Breast epithelium (tissue), 4 donors: ENCODE measurements at regions not wholly inside any gene's neighbourhood (a gene's known extent, or its start where the extent isn't known, plus 50 kb on each side); places are given as distances from the start of the nearest gene placed in this dataset.
"Not testable (repeated sequence)": the region's sequence is repeated elsewhere in the genome, so short reads cannot be mapped to it uniquely, and the experiment has no call there.

ENCODE experiments used
- DNase-seq, 2 donors: peaks; one replicate each; pipeline ENCODE4 v3.0.0-alpha.2; 2019; ENCODE audit warnings: low spot score in 2 of 2
- H3K27ac ChIP-seq, 2 donors: fragments of 200-600 bp; sonication (generic) in 1 of 2; one replicate each; pipeline ENCODE4 v1.5.1; 2016 to 2019; ENCODE audit warnings: mild to moderate bottlenecking in 1 of 2
- H3K27me3 ChIP-seq, 2 donors: fragments of 200-600 bp; sonication (generic) in 1 of 2; one replicate each; pipeline versions ENCODE4 v1.5.1 to v1.6.0; 2017 to 2019; ENCODE audit warnings: control low read depth in 1 of 2, mild to moderate bottlenecking in 1 of 2
- H3K36me3 ChIP-seq: fragments of 200-600 bp; one replicate; pipeline ENCODE4 v1.5.1; 2019
- H3K4me1 ChIP-seq, 2 donors: fragments of 200-600 bp; sonication (generic); one replicate each; pipeline ENCODE4 v1.5.1; 2016 to 2019; ENCODE audit warnings: control low read depth in 1 of 2
- H3K4me3 ChIP-seq, 3 donors: fragments of 200-600 bp; sonication (generic); 1 replicate in 2 of 3; 2 replicates in 1 of 3; pipeline ENCODE4 v1.5.1; 2016 to 2019; ENCODE audit warnings: mild to moderate bottlenecking in 3 of 3, moderate library complexity in 2 of 3
- H3K9me3 ChIP-seq, 2 donors: fragments of 200-600 bp; sonication (generic) in 1 of 2; one replicate each; pipeline ENCODE4 v1.5.1; 2016 to 2019; ENCODE audit warnings: control low read depth in 1 of 2
- CTCF ChIP-seq, 3 donors: fragments of 450-650 bp; IDR thresholded peaks; one replicate each; pipeline ENCODE4 v1.5.1; 2016 to 2017; ENCODE audit warnings: antibody characterized with exemption in 3 of 3, mild to moderate bottlenecking in 3 of 3, moderate library complexity in 3 of 3
- POLR2A ChIP-seq: fragments of 450-650 bp; IDR thresholded peaks from one replicate; pipeline ENCODE4 v1.6.1; 2016; ENCODE audit warnings: antibody characterized with exemption, mild to moderate bottlenecking, moderate library complexity
- POLR2AphosphoS5 ChIP-seq, 3 donors: sonication (generic); formaldehyde crosslinking; IDR thresholded peaks; one replicate each; pipeline ENCODE4 v1.6.1; 2017; ENCODE audit warnings: antibody characterized with exemption in 3 of 3
- intact Hi-C: fragments of 100-400 bp; cut with DNase I; formaldehyde crosslinking; loops from one replicate; pipeline ENCODE4 v1.15.1; 2023; ENCODE audit warnings: low total_unique reads

GRCh38 chr18:30684825-30685481, 357.6 kb downstream of the DSC3 start:
- no peaks in the 10 kb centered on the region for H3K4me1 ChIP-seq
- H3K27me3 ChIP-seq = no peaks in the 10 kb centered on the region
- no peak overlapping the region for H3K27ac ChIP-seq
- no peaks in the 10 kb centered on the region for H3K36me3 ChIP-seq
- no peak for TF ChIP-seq POLR2AphosphoS5 (IDR thresholded peaks at IDR 0.05)
- no peak for DNase-seq
- no peak overlapping the region for H3K4me3 ChIP-seq
- intact Hi-C loops = no loop called here
- no peaks in the 10 kb centered on the region for H3K9me3 ChIP-seq

GRCh38 chr18:30683836-30684235, 358.7 kb downstream of the DSC3 start:
- TF ChIP-seq POLR2A = no peak
- H3K9me3 ChIP-seq = no peaks in the 10 kb centered on the region
- intact Hi-C loops = no loop called here
- H3K4me3 ChIP-seq = no peak overlapping the region
- H3K27ac ChIP-seq = no peak overlapping the region
- H3K4me1 ChIP-seq = no peaks in the 10 kb centered on the region
- no peaks in the 10 kb centered on the region for H3K27me3 ChIP-seq
- H3K36me3 ChIP-seq = no peaks in the 10 kb centered on the region
- DNase-seq = no peak

- no peaks in the 10 kb centered on the region for H3K4me1 ChIP-seq
- H3K27me3 ChIP-seq = no peaks in the 10 kb centered on the region
- H3K27ac ChIP-seq = peak overlapping the region in 1 of 2 donors; percentile 21
- TF ChIP-seq POLR2AphosphoS5 (IDR thresholded peaks at IDR 0.05) (no peak), POLR2A (no peak)
- no peak overlapping the region for H3K4me3 ChIP-seq
- intact Hi-C loops = no loop called here
- no peak for DNase-seq
- no peaks in the 10 kb centered on the region for H3K36me3 ChIP-seq
- no peaks in the 10 kb centered on the region for H3K9me3 ChIP-seq
Measured at GRCh38 chr18:30682672-30683071, 359.9 kb downstream of the DSC3 start.

GRCh38 chr18:30679285-30679930, 363.1 kb downstream of the DSC3 start:
- H3K4me3 ChIP-seq = no peak overlapping the region
- no peak for DNase-seq
- no peak for TF ChIP-seq CTCF (IDR thresholded peaks at IDR 0.05)
- intact Hi-C loops = no loop called here
- no peaks in the 10 kb centered on the region for H3K4me1 ChIP-seq
- no peaks in the 10 kb centered on the region for H3K27me3 ChIP-seq
- no peaks in the 10 kb centered on the region for H3K36me3 ChIP-seq
- no peak overlapping the region for H3K27ac ChIP-seq
- H3K9me3 ChIP-seq = no peaks in the 10 kb centered on the region

GRCh38 chr18:30677813-30678212, 364.7 kb downstream of the DSC3 start:
- intact Hi-C loops, DNase-seq, H3K36me3 ChIP-seq, H3K27me3 ChIP-seq, H3K4me1 ChIP-seq, H3K4me3 ChIP-seq, H3K27ac ChIP-seq, H3K9me3 ChIP-seq: not testable (repeated sequence)

GRCh38 chr18:30676053-30676480, 366.5 kb downstream of the DSC3 start:
- Histone ChIP-seq H3K4me1 (no peaks in the 10 kb centered on the region), H3K4me3 (no peak overlapping the region), H3K9me3 (no peaks in the 10 kb centered on the region), H3K27ac (no peak overlapping the region), H3K36me3 (no peaks in the 10 kb centered on the region), H3K27me3 (no peaks in the 10 kb centered on the region)
- TF ChIP-seq CTCF (IDR thresholded peaks at IDR 0.05) (no peak), POLR2AphosphoS5 (IDR thresholded peaks at IDR 0.05) (no peak), POLR2A (no peak)
- intact Hi-C loops = no loop called here
- DNase-seq = no peak

GRCh38 chr18:30675493-30675892, 367.0 kb downstream of the DSC3 start:
- H3K27me3 ChIP-seq = no peaks in the 10 kb centered on the region
- intact Hi-C loops = no loop called here

More at GRCh38 chr18:30675493-30675892, 367.0 kb downstream of the DSC3 start:
- no peaks in the 10 kb centered on the region for H3K36me3 ChIP-seq
- TF ChIP-seq POLR2AphosphoS5 (IDR thresholded peaks at IDR 0.05) = no peak
- TF ChIP-seq POLR2A = no peak
- no peak for TF ChIP-seq CTCF (IDR thresholded peaks at IDR 0.05)
- H3K4me3 ChIP-seq = no peak overlapping the region
- no peaks in the 10 kb centered on the region for H3K9me3 ChIP-seq
- no peaks in the 10 kb centered on the region for H3K4me1 ChIP-seq
- H3K27ac ChIP-seq = no peak overlapping the region
- DNase-seq = no peak
